Tongue (tissue), 1 donor: ENCODE measurements at regions not wholly inside any gene's neighbourhood (a gene's known extent, or its start where the extent isn't known, plus 50 kb on each side); places are given as distances from the start of the nearest gene placed in this dataset.

Source experiments
- DNase-seq: peaks from one replicate; pipeline ENCODE4 v3.0.0-alpha.2; 2015

DNA sequence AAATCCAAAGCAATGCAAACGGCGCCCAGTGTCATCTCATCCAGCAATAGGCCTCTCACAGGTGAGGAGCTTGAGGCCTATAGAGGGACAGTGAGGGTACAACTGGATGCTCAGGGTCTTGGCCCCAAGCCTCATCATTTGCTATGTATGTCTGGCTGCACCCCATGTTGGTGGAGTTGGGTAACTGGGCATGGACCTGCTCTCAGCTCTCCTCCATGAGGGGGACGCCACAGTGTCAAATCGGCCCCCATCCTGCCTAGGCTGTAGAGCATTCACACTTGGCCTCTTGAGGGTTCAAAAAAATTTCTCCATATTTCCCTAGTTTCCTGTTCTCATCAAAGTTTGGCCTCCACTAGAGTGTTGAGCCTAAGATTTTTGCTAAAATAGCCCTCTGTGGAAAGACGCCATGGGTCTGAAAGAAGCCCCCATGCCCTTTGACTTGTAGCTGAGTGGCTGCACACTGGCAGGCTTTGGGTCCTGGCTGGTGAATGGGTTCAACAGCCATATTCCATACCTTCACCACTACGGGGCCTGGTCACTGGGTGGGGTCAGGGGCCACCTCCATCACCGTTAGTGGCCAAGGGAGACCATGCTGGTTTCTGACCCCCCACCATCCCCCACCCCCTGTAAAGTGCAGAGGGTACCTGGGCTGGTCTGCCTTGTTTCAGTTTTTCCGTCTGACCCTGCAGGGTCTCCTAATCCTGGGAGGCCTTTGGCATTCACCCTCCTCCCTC is 132.3 kb upstream of the TBX20 start:
- DNase-seq: no peak

DNA sequence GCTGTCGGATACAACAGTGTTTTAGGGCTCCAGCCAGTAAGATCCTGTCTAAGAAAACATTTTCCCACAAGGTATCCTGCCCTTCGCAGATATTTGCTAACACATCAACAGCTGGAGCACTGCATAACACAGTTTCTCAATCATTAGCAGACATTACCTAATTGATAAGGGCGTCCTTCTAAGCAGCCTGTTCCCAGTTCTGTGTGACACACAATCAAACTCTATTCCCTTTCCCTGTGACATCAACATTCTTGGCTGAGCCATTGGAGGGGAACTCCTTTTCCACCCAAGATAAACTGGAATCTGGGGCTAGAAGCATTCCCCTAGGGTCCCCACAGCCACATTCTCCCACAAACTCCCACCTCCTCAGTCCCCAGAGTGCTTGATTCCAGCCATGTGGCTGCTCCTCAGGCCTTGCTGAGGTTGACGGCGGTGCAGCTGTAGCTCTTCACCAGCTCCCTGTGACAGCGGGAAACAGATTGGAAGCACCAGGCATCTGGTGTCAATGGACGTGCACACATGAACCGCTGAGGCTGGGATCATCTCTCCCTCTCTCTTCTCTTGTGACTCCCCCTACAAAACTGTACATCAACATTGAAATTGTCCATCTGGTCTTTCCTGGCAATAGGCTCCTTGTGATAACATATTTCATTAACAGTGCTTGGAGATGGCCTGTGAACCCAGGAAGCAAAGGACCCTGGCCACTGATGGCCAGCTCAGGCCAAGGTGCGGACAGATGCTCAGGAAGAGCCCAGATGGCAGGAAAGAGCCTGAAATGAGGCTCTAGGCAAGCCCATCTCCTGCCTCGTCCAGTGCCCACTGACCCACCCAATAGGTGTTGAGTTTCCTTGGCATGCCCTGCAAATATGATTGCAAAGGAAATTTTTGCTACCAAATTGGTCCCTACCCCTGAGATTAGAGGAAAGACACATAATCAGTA is 131.1 kb upstream of the TBX20 start:
- no peak for DNase-seq

- no peak for DNase-seq
Observed at GRCh38 chr7:35380739-35381224, 126.9 kb upstream of the TBX20 start.

GRCh38 chr7:35379481-35379880 is 125.6 kb upstream of the TBX20 start:
- DNase-seq: no peak

- DNase-seq: no peak
Observed at GRCh38 chr7:35375516-35375915, 121.6 kb upstream of the TBX20 start.

GRCh38 chr7:35374858-35375257 is 121.0 kb upstream of the TBX20 start:
- DNase-seq: no peak

- DNase-seq: no peak
Observed at GRCh38 chr7:35371221-35371620, 117.3 kb upstream of the TBX20 start.

DNA sequence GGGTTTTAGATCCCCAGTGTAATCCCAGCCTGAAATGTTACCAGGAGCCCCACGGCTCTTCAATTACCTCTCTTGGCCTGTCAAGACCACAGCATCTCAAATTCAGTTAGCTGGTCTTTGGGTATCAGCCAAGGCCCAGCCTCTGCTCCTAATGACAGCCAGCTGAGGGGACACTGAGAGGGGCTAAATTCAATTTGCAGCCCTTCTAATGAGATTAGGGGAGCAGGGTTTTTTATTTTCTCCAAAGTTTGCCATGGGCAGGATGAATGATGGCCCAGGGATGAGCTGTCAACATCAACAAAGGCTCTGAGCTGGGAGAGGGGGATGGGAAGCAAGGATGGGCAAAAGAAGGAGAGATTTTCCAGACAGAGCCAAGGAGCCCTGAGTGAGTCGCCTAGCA is 116.8 kb upstream of the TBX20 start:
- DNase-seq: no peak

DNA sequence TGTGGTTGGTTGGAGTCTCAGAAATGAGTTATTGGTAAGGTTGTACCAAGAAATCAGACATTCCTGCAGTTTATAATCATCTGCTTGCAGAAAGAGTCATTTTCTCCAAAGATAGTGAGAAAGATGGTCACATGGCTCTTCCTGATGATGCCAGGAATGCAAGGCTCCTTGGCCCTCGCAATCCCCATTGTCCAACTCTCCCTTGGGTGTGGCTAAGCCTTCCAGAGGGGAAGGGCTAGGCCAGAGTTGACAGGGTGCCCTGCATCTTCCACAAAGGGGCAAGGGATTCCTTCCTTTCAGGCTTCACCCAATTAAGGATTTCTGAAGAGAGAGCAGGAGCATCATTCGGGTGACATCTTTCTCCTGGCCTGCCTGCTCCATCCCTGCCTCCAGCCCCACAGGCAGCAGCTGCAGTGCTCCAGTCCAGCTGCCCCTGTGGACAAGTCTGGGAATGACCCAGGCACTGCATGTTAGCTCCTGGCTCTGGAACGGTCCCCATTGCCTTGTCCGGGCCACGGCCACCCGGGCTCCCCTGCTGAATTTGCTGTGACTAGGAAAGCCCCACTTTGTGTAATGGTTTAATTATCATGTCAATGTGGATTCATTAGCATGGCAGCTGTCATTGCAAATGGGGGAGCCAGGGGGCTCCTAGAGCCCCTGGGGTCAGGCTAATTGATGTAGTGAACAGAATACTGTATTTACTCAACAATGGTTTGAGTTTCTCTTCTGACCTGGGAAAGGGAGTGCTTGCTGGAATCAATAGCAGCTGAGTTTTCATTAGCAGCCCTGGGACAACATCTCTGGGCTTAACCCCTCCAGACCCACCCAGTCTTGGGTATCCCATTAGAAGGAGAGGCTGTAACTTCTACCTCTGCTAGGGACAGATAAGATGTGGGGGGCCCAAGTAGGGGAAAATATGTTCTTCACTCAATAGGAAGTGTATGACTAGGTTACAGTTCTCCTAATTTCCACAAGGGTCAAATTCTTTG is 112.6 kb upstream of the TBX20 start:
- no peak for DNase-seq

DNA sequence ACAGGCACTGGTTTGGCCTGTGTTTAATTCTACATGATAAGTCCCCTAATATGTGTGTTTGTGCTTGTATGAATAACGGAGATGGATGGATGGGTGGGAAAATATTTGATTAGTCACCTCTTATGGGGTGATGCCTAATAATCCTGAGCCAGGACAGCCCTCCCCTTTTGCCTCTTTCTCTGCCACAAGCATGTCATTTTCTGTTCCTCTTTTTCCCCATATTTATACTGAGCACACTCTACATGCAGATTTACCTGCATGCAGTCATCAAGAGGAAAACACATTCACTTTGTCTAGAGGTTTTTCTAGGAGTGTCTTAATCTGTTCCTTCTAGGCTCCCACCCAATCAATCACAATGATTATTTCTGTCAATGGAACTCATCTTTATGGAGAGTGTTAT is 111.6 kb upstream of the TBX20 start:
- DNase-seq: no peak

DNA sequence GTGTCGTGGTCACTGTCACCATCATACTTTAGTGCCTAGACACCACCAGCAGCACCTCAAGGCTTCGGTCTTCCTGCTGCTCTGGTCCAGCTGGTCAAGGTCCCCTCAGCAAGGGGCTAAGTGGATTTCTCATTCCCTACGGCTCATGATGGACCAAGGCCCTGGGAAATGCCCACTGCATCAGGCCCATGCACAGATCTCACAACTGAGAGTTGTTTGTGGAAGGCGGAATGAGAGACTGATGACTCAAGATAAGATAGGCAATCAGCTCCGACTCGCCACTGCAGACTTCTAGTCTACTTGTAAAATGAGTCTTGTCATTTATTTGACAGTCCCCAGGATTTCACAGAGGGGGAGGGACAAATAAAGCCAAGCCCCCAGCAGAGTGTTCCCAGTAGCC is 108.4 kb upstream of the TBX20 start:
- no peak for DNase-seq

DNA sequence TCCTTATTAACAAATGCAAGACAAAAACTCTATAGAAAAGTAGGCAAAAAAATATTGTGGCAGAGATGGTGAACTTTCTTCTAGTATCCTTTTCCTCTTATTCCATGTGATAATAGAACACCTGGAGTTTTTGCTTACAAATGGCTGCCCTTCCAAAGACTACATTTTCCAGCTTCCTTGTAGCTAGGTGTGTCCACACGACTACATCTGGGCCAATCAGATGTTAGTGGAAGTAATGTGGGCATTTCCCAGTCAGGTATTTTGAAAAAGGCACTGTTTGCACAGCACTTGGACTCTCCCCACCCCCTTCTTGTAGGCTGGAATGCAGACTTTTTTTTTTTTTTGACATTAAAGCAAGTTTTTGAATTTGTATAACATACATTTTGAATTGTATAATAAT is 105.5 kb upstream of the TBX20 start:
- no peak for DNase-seq

DNA sequence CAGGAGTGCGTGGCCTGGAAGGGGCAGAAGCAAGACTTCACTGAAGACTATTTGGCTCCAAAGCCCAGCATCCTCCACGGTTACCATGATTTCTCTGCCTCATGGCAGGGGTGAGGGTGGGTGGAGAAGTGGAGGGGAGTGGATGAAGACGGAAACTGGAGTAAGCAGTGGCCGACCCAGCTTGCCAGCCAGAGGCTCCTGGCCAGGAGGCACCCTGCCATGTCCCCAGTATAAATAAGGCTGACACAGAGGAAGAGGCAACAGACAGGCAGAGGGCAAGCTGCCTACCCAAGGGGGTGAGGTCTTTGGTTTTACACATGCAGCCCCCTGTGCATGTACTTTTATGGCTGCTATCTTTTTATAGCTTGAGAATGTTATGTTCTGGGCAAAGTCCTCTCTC is 102.6 kb upstream of the TBX20 start:
- DNase-seq: no peak

DNA sequence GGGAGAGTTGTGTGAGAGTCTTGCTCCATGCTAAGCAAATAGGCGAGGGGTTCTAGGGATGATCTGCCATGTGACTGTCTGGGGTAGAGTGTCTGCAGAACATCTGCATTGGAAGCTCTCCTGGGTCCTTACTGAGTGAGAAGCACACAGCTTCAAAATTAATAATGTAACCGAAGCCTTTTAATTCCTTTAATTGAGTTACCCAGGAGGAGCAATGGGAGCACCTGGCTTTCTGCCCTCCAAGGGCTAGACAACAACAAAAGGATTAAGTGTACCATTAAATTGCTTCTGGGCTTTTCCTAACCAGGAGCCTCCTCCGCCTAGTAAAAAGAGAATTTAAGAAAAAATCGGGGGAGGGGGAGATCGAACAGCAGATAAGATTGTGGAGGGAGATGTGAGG is 102.0 kb upstream of the TBX20 start:
- DNase-seq: no peak

DNA sequence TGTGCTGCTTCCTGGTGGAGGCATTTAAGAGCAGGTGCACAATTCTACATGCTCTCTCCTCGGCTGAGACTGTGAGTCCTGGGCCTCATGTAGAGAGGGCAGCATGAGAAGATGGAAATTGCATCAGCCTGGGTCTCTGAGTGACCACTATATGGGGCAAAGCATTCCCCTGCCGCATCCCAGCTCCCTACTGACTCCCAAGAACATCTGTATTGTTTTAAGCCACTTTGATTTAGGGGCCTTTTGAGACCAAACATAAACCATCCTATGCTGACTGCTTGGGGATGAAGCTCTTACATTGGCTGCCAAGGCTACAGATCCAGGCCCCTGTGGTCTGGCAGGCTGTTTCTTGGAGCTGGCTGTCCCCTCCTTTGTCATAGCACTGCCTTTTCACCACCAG is 101.3 kb upstream of the TBX20 start:
- no peak for DNase-seq

GRCh38 chr7:35353481-35353880 is 99.6 kb upstream of the TBX20 start:
- DNase-seq: no peak

GRCh38 chr7:35351466-35351865 is 97.6 kb upstream of the TBX20 start:
- no peak for DNase-seq

DNA sequence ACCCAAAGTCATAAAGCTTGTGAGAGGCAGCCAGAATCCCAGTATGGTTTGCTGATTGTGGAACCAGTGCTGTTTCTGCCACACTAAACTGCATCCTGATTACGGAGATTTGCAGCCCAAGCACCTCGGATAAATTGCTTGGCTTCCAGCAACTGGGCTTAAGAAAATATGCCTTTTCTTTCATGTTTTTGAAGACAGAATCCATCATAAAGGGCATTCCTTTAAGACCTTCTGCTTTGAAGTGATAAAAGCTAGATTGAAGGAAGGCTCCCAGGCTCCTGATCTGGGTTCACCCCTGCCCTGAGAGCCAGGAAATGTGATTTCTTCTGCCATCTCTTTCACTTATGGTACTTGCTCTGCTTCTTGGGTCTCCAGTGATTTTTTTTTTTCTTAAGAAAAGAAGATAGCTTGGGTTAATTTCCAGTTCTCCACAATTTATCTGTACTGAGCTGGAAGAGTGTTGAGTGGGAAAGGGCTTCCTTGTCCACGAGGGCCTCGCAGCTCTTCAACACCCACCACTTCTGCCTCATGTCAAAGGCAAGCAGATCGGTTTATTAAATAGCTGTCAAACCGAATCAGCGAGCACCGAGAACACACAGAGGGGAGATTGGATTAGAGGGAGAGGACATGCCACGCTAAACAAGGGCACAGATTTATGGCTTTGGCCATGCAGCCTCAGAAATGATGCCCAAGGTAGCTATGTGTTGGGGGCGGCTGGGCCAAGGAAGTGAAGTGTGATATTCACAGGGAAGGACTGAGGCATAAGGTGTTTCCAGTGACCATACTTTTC is 94.9 kb upstream of the TBX20 start:
- no peak for DNase-seq

DNA sequence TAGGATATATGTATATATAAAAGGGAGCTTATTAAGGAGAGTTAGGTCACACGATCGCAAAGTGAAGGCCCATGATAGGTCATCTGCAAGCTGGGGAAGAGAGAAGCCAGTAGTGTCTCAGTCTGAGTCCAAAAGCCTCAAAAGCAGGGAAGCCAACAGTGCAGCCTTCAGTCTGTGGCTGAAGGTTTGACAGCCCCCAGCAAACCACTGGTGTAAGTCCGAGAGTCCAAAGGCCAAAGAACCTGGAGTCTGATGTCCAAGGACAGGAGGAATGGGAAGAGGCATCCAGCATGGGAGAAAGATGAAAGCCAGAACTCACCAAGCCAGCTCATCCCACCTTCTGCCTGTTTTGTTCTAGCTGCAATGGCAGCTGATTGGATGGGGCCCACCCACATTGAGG is 88.9 kb upstream of the TBX20 start:
- DNase-seq: no peak

DNA sequence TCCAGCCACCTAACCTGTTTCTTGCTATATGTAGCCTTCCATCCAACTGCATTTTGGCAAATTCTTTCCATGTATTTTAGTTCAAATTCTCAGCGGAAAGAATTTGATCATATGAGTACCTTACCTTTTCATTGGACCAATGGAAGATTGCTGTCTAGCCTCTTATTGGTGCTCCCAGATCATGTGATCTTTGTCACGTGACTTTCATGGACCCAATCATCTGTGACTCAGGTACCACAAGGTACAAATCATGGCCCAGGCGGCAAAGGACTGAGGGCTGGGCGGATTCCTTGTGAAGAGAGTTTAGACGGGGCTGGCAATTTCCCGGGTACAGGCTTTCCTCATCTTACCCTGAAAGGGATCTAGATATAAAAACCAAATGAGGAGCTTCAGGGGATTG is 85.9 kb upstream of the TBX20 start:
- no peak for DNase-seq

- no peak for DNase-seq
Observed at GRCh38 chr7:35336444-35336843, 82.5 kb upstream of the TBX20 start.
